Breast epithelium (tissue), 4 donors: ENCODE measurements at regions not wholly inside any gene's neighbourhood (a gene's known extent, or its start where the extent isn't known, plus 50 kb on each side); places are given as distances from the start of the nearest gene placed in this dataset.

Experiments
- DNase-seq, 2 donors: peaks; one replicate each; pipeline ENCODE4 v3.0.0-alpha.2; 2019; ENCODE audit warnings: low spot score in 2 of 2
- H3K27ac ChIP-seq, 2 donors: fragments of 200-600 bp; sonication (generic) in 1 of 2; one replicate each; pipeline ENCODE4 v1.5.1; 2016 to 2019; ENCODE audit warnings: mild to moderate bottlenecking in 1 of 2
- H3K27me3 ChIP-seq, 2 donors: fragments of 200-600 bp; sonication (generic) in 1 of 2; one replicate each; pipeline versions ENCODE4 v1.5.1 to v1.6.0; 2017 to 2019; ENCODE audit warnings: control low read depth in 1 of 2, mild to moderate bottlenecking in 1 of 2
- H3K36me3 ChIP-seq: fragments of 200-600 bp; one replicate; pipeline ENCODE4 v1.5.1; 2019
- H3K4me1 ChIP-seq, 2 donors: fragments of 200-600 bp; sonication (generic); one replicate each; pipeline ENCODE4 v1.5.1; 2016 to 2019; ENCODE audit warnings: control low read depth in 1 of 2
- H3K4me3 ChIP-seq, 3 donors: fragments of 200-600 bp; sonication (generic); 1 replicate in 2 of 3; 2 replicates in 1 of 3; pipeline ENCODE4 v1.5.1; 2016 to 2019; ENCODE audit warnings: mild to moderate bottlenecking in 3 of 3, moderate library complexity in 2 of 3
- H3K9me3 ChIP-seq, 2 donors: fragments of 200-600 bp; sonication (generic) in 1 of 2; one replicate each; pipeline ENCODE4 v1.5.1; 2016 to 2019; ENCODE audit warnings: control low read depth in 1 of 2
- POLR2A ChIP-seq: fragments of 450-650 bp; IDR thresholded peaks from one replicate; pipeline ENCODE4 v1.6.1; 2016; ENCODE audit warnings: antibody characterized with exemption, mild to moderate bottlenecking, moderate library complexity
- POLR2AphosphoS5 ChIP-seq, 3 donors: sonication (generic); formaldehyde crosslinking; IDR thresholded peaks; one replicate each; pipeline ENCODE4 v1.6.1; 2017; ENCODE audit warnings: antibody characterized with exemption in 3 of 3
- intact Hi-C: fragments of 100-400 bp; cut with DNase I; formaldehyde crosslinking; loops from one replicate; pipeline ENCODE4 v1.15.1; 2023; ENCODE audit warnings: low total_unique reads
- TF ChIP-seq, protein P1 (sequence below), 3 donors: fragments of 450-650 bp; IDR thresholded peaks; one replicate each; pipeline ENCODE4 v1.5.1; 2016 to 2017; ENCODE audit warnings: antibody characterized with exemption in 3 of 3, mild to moderate bottlenecking in 3 of 3, moderate library complexity in 3 of 3

DNA sequence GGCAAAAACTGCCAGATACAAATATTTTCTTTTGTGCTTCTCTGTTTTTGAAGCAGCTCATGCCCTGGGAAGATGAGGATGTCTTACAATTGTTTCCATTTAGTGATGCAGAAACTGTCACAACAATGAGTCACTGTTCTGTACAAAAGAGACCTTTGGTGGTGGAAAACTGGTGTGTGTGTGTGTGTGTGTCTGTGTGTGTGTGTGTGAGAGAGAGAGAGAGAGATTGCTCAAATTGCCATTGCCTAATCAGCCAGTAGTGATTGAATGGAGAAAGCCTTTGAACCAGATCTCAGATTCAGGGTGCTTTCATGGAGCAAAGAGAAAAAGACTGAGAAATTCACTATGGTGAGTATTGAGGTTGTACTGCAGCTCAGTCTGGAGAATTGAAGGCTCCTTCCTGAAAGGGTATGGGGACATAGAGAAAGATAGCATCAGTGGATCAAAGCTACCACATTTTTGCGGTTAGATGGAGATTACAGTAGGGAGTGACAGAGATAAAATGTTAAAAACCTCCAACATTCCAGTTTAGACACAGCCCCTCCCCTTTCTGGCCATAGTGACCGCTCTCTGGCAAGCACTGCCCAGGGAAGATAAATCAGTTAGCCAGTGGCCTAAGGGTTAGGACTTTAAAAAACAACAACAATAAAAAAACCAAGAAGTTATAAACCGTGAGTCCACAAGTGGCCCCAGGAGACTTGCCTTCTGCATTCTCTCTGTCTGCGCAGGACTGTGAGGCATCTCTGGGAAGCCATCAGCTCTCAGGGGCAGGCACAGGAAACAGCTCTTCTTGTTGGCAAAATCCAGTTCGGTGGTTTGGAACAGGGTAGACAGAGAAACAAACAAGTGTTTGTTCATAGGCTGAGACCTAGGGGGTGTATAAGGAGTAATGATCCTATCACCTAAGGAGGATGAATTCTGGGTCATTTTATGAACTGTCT lies 406.5 kb downstream of the DUSP10 start:
- Histone ChIP-seq H3K36me3 (no peaks in the 10 kb centered on the region), H3K9me3 (peaks cover 0 to 15% of the 10 kb centered on the region in 2 donors), H3K27ac (peak overlapping the region; percentile 63 to 83), H3K27me3 (no peaks in the 10 kb centered on the region), H3K4me1 (no peaks in the 10 kb centered on the region), H3K4me3 (no peak overlapping the region)
- TF ChIP-seq POLR2A = no peak
- TF ChIP-seq, protein P1, sequence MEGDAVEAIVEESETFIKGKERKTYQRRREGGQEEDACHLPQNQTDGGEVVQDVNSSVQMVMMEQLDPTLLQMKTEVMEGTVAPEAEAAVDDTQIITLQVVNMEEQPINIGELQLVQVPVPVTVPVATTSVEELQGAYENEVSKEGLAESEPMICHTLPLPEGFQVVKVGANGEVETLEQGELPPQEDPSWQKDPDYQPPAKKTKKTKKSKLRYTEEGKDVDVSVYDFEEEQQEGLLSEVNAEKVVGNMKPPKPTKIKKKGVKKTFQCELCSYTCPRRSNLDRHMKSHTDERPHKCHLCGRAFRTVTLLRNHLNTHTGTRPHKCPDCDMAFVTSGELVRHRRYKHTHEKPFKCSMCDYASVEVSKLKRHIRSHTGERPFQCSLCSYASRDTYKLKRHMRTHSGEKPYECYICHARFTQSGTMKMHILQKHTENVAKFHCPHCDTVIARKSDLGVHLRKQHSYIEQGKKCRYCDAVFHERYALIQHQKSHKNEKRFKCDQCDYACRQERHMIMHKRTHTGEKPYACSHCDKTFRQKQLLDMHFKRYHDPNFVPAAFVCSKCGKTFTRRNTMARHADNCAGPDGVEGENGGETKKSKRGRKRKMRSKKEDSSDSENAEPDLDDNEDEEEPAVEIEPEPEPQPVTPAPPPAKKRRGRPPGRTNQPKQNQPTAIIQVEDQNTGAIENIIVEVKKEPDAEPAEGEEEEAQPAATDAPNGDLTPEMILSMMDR (IDR thresholded peaks at IDR 0.05) = no peak
- peak in 1 of 3 donors; percentile 14 for TF ChIP-seq POLR2AphosphoS5 (IDR thresholded peaks at IDR 0.05)
- intact Hi-C loops = no loop called here
- no peak for DNase-seq

- intact Hi-C loops = no loop called here
- no peak for TF ChIP-seq POLR2AphosphoS5 (IDR thresholded peaks at IDR 0.05)
- TF ChIP-seq, protein P1 (IDR thresholded peaks at IDR 0.05) = no peak
- no peak for TF ChIP-seq POLR2A
- DNase-seq = no peak
- Histone ChIP-seq H3K27ac (peak overlapping the region; percentile 63 to 83), H3K9me3 (peaks cover 0 to 14% of the 10 kb centered on the region in 2 donors), H3K4me3 (no peak overlapping the region), H3K36me3 (no peaks in the 10 kb centered on the region), H3K4me1 (no peaks in the 10 kb centered on the region), H3K27me3 (no peaks in the 10 kb centered on the region)
Measured at GRCh38 chr1:221336126-221336525, 405.8 kb downstream of the DUSP10 start.

GRCh38 chr1:221337106-221337505 lies 404.8 kb downstream of the DUSP10 start:
- Histone ChIP-seq H3K9me3 (peaks cover 0 to 4% of the 10 kb centered on the region in 2 donors), H3K36me3 (no peaks in the 10 kb centered on the region), H3K4me3 (no peak overlapping the region), H3K4me1 (no peaks in the 10 kb centered on the region), H3K27me3 (no peaks in the 10 kb centered on the region), H3K27ac (no peak overlapping the region)
- DNase-seq = no peak
- TF ChIP-seq POLR2AphosphoS5 (IDR thresholded peaks at IDR 0.05) = no peak
- no peak for TF ChIP-seq POLR2A
- TF ChIP-seq, protein P1 (IDR thresholded peaks at IDR 0.05) = no peak
- intact Hi-C loops = no loop called here

DNA sequence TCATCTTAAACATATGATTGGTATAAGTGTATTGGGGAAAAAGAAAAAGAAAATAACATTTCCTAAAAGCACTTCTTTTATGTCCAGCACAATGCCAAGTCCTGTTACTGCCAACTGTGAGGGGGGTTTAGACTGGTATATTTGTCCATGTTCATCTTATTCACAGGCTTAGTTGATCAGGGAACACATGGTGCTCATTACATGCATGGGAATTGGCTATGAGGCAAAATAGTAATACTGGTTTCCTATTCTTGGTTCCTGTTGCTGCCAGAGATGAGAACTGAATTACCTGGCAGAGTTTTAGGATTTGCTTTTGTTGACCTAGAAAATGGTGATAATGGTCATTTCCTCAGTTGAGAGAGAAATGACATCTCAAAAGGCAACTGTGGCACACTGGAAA lies 398.8 kb downstream of the DUSP10 start:
- Histone ChIP-seq H3K36me3 (no peaks in the 10 kb centered on the region), H3K4me1 (no peaks in the 10 kb centered on the region), H3K9me3 (no peaks in the 10 kb centered on the region), H3K4me3 (no peak overlapping the region), H3K27me3 (no peaks in the 10 kb centered on the region), H3K27ac (no peak overlapping the region)
- intact Hi-C loops = no loop called here
- DNase-seq = no peak
- TF ChIP-seq, protein P1 (IDR thresholded peaks at IDR 0.05) = no peak
- TF ChIP-seq POLR2AphosphoS5 (IDR thresholded peaks at IDR 0.05) = no peak
- no peak for TF ChIP-seq POLR2A

- intact Hi-C loops = no loop called here
- no peaks in the 10 kb centered on the region for H3K36me3 ChIP-seq
- TF ChIP-seq POLR2A (no peak), POLR2AphosphoS5 (IDR thresholded peaks at IDR 0.05) (no peak)
- TF ChIP-seq, protein P1 (IDR thresholded peaks at IDR 0.05) = no peak
- H3K9me3 ChIP-seq = no peaks in the 10 kb centered on the region
- no peaks in the 10 kb centered on the region for H3K27me3 ChIP-seq
- H3K27ac ChIP-seq = no peak overlapping the region
- no peak overlapping the region for H3K4me3 ChIP-seq
- DNase-seq = no peak
- no peaks in the 10 kb centered on the region for H3K4me1 ChIP-seq
Measured at GRCh38 chr1:221343607-221344006, 398.3 kb downstream of the DUSP10 start.
